H9 (cell line): ENCODE measurements at regions not wholly inside any gene's neighbourhood (a gene's known extent, or its start where the extent isn't known, plus 50 kb on each side); places are given as distances from the start of the nearest gene placed in this dataset.

ENCODE experiments used
- DNase-seq: peaks from one replicate; pipeline ENCODE4 v3.0.0-alpha.2; 2017
- H2AFZ ChIP-seq: one replicate; pipeline ENCODE4 v1.6.1; 2013; ENCODE audit warnings: mild to moderate bottlenecking, low read length, control low read depth, moderate library complexity
- H2AK5ac ChIP-seq: 2 replicates; pipeline ENCODE4 v1.6.1; 2013; ENCODE audit warnings: low read length, control low read depth, mixed read lengths; ENCODE audit not compliant: insufficient read length
- H2BK120ac ChIP-seq: one replicate; pipeline ENCODE4 v1.6.1; 2013; ENCODE audit warnings: low read depth, mild to moderate bottlenecking, low read length, control low read depth, inconsistent platforms; ENCODE audit not compliant: poor library complexity, severe bottlenecking
- H2BK12ac ChIP-seq: 2 replicates; pipeline ENCODE4 v1.6.1; 2013; ENCODE audit warnings: low read length, control low read depth, mixed read lengths, low read depth; ENCODE audit not compliant: insufficient read length
- H2BK15ac ChIP-seq: 2 replicates; pipeline ENCODE4 v1.6.1; 2013; ENCODE audit warnings: low read depth, low read length, control low read depth
- H2BK20ac ChIP-seq: one replicate; pipeline ENCODE4 v1.6.1; 2013; ENCODE audit warnings: low read depth, mild to moderate bottlenecking, low read length, control low read depth, inconsistent platforms; ENCODE audit not compliant: poor library complexity, severe bottlenecking
- H2BK5ac ChIP-seq: 2 replicates; pipeline ENCODE4 v1.6.1; 2013; ENCODE audit warnings: low read length, control low read depth, mixed read lengths; ENCODE audit not compliant: insufficient read length
- H3K14ac ChIP-seq: 2 replicates; pipeline ENCODE4 v1.6.1; 2013; ENCODE audit warnings: low read length, control low read depth; ENCODE audit not compliant: insufficient read depth
- H3K18ac ChIP-seq: 2 replicates; pipeline ENCODE4 v1.6.1; 2013; ENCODE audit warnings: low read depth, mild to moderate bottlenecking, mixed read lengths, low read length, control low read depth; ENCODE audit not compliant: insufficient read length
- H3K23ac ChIP-seq: 2 replicates; pipeline ENCODE4 v1.6.1; 2013; ENCODE audit warnings: low read length, control low read depth, mixed read lengths, low read depth; ENCODE audit not compliant: insufficient read length
- H3K23me2 ChIP-seq: 2 replicates; pipeline ENCODE4 v1.6.1; 2013; ENCODE audit warnings: low read depth, mild to moderate bottlenecking, mixed read lengths, low read length, control low read depth; ENCODE audit not compliant: insufficient read length, poor library complexity, severe bottlenecking
- H3K27ac ChIP-seq: 2 replicates; pipeline ENCODE4 v1.5.1; 2013; ENCODE audit warnings: low read length, control low read depth, mixed read lengths, low read depth; ENCODE audit not compliant: insufficient read length
- H3K27me3 ChIP-seq: 2 replicates; pipeline ENCODE4 v1.6.1; 2013; ENCODE audit warnings: low read length, control low read depth, inconsistent platforms; ENCODE audit not compliant: insufficient read depth
- H3K4ac ChIP-seq: 2 replicates; pipeline ENCODE4 v1.6.1; 2013; ENCODE audit warnings: low read depth, mild to moderate bottlenecking, control low read depth, inconsistent platforms, low read length, moderate library complexity
- H3K4me1 ChIP-seq: 2 replicates; pipeline ENCODE4 v1.6.1; 2013; ENCODE audit warnings: low read length, control low read depth, inconsistent platforms; ENCODE audit not compliant: insufficient read depth
- H3K4me2 ChIP-seq: 2 replicates; pipeline ENCODE4 v1.6.1; 2013; ENCODE audit warnings: low read length, control low read depth, mixed read lengths; ENCODE audit not compliant: insufficient read length, insufficient read depth
- H3K56ac ChIP-seq: 2 replicates; pipeline ENCODE4 v1.6.1; 2013; ENCODE audit warnings: low read depth, mild to moderate bottlenecking, mixed read lengths, low read length, control low read depth; ENCODE audit not compliant: insufficient read length
- H3K79me1 ChIP-seq: 2 replicates; pipeline ENCODE4 v1.6.1; 2013; ENCODE audit warnings: low read depth, mild to moderate bottlenecking, moderate library complexity, low read length, control low read depth, inconsistent platforms; ENCODE audit not compliant: insufficient read depth, poor library complexity, severe bottlenecking
- H3K79me2 ChIP-seq: 2 replicates; pipeline ENCODE4 v1.6.1; 2013; ENCODE audit warnings: low read length, control low read depth, inconsistent platforms; ENCODE audit not compliant: insufficient read depth
- H3K9ac ChIP-seq: 2 replicates; pipeline ENCODE4 v1.6.1; 2013; ENCODE audit warnings: low read length, control low read depth, mixed read lengths; ENCODE audit not compliant: insufficient read length; ENCODE audit errors: extremely low read depth
- H3K9me3 ChIP-seq: one replicate; pipeline ENCODE4 v1.6.1; 2013; ENCODE audit warnings: low read depth, low read length, inconsistent platforms; ENCODE audit not compliant: control insufficient read depth
- H3T11ph ChIP-seq: one replicate; pipeline ENCODE4 v1.6.1; 2013; ENCODE audit warnings: mild to moderate bottlenecking, low read length, control low read depth, inconsistent platforms
- H4K20me1 ChIP-seq: one replicate; pipeline ENCODE4 v1.6.1; 2013; ENCODE audit not compliant: control insufficient read depth, insufficient read length, insufficient read depth
- H4K5ac ChIP-seq: 2 replicates; pipeline ENCODE4 v1.6.1; 2013; ENCODE audit warnings: low read depth, mild to moderate bottlenecking, mixed read lengths, low read length, control low read depth; ENCODE audit not compliant: insufficient read length
- H4K8ac ChIP-seq: replicated peaks from 2 replicates; pipeline ENCODE4 v1.6.1; 2013; ENCODE audit warnings: low read length, control low read depth, mixed read lengths, low read depth; ENCODE audit not compliant: insufficient read length
- H4K91ac ChIP-seq: 2 replicates; pipeline ENCODE4 v1.6.1; 2013; ENCODE audit warnings: low read depth, mild to moderate bottlenecking, moderate library complexity, mixed read lengths, low read length, control low read depth; ENCODE audit not compliant: insufficient read length
- H3K27ac Mint-ChIP-seq, 3 experiments: 2 replicates in 2 of 3; 3 replicates in 1 of 3; pipeline ENCODE4 v1.8.0; 2020 to 2021; ENCODE audit warnings: mixed read lengths in 3 of 3, mild to moderate bottlenecking in 1 of 3, moderate library complexity in 1 of 3
- H3K27me3 Mint-ChIP-seq: 2 replicates; pipeline ENCODE4 v1.8.0; 2021; ENCODE audit warnings: low read depth, mild to moderate bottlenecking, moderate library complexity, mixed read lengths
- H3K36me3 Mint-ChIP-seq, 3 experiments: 2 replicates in 2 of 3; 3 replicates in 1 of 3; pipeline ENCODE4 v1.8.0; 2020 to 2021; ENCODE audit warnings: low read depth in 3 of 3, mixed read lengths in 3 of 3; ENCODE audit not compliant: insufficient read depth in 1 of 3
- H3K4me1 Mint-ChIP-seq, 2 experiments: 2 replicates each; pipeline ENCODE4 v1.8.0; 2020; ENCODE audit warnings: mixed read lengths in 2 of 2
- H3K4me3 Mint-ChIP-seq, 2 experiments: 2 replicates in 1 of 2; 3 replicates in 1 of 2; pipeline ENCODE4 v1.8.0; 2020 to 2021; ENCODE audit warnings: mild to moderate bottlenecking in 2 of 2, mixed read lengths in 2 of 2, moderate library complexity in 1 of 2
- H3K9me3 Mint-ChIP-seq, 2 experiments: 2 replicates in 1 of 2; 3 replicates in 1 of 2; pipeline ENCODE4 v1.8.0; 2020; ENCODE audit warnings: mild to moderate bottlenecking in 2 of 2, mixed read lengths in 2 of 2, moderate library complexity in 1 of 2
- CTCF ChIP-seq: fragments of 200-600 bp; sonication (generic); conservative IDR thresholded peaks from 3 replicates; pipeline ENCODE4 v1.8.0; 2021; ENCODE audit warnings: antibody characterized with exemption, mild to moderate bottlenecking
- WGBS: extraction: QIAGEN DNeasy Blood & Tissue Kit; methylation state at CpG from one replicate; pipeline ENCODE4 v1.1.7; 2013; ENCODE audit warnings: missing lambda C conversion rate, low lambda C conversion rate, mixed read lengths; ENCODE audit not compliant: insufficient read length; ENCODE audit errors: extremely low coverage; 5-methylcytosine and 5-hydroxymethylcytosine counted together

- no peak overlapping the region for H4K5ac ChIP-seq
- Mint-ChIP-seq H3K9me3 (peaks cover 5 to 13% of the 10 kb centered on the region in 2 experiments; a peak in 2 of 5 replicates), H3K36me3 (peaks cover 0 to 13% (median 4%) of the 10 kb centered on the region in 3 experiments; a peak in 3 of 7 replicates), H3K4me3 (no peak overlapping the region), H3K4me1 (peaks cover 9 to 11% of the 10 kb centered on the region in 2 experiments), H3K27me3 (no peaks in the 10 kb centered on the region), H3K27ac (no peak overlapping the region)
- no peaks in the 10 kb centered on the region for H3K79me2 ChIP-seq
- no peak overlapping the region for H2BK20ac ChIP-seq
- H4K20me1 ChIP-seq = no peaks in the 10 kb centered on the region
- H2BK5ac ChIP-seq = no peak overlapping the region
- H3K4me1 ChIP-seq = no peaks in the 10 kb centered on the region
- no peak overlapping the region for H3K14ac ChIP-seq
- no peak overlapping the region for H4K91ac ChIP-seq
- no peak overlapping the region for H3K56ac ChIP-seq
- TF ChIP-seq CTCF = no peak
- no peak overlapping the region for H3K23ac ChIP-seq
- no peaks in the 10 kb centered on the region for H3K23me2 ChIP-seq
- no peak overlapping the region for H4K8ac ChIP-seq
- no peaks in the 10 kb centered on the region for H3K9me3 ChIP-seq
- no peak overlapping the region for H3K4ac ChIP-seq
- no CpG with 5 or more reads among the region's 4 CpGs for WGBS
- no peak overlapping the region for H3K27ac ChIP-seq
- H3K9ac ChIP-seq = no peak overlapping the region
- H3T11ph ChIP-seq = no peak overlapping the region
- no peak overlapping the region for H3K18ac ChIP-seq
- H3K79me1 ChIP-seq = no peaks in the 10 kb centered on the region
- no peaks in the 10 kb centered on the region for H3K27me3 ChIP-seq
- no peak overlapping the region for H2AK5ac ChIP-seq
- no peak overlapping the region for H2BK12ac ChIP-seq
- no peak overlapping the region for H2BK120ac ChIP-seq
- no peak overlapping the region for H3K4me2 ChIP-seq
- no peak overlapping the region for H2AFZ ChIP-seq
- DNase-seq = no peak
- H2BK15ac ChIP-seq = no peak overlapping the region
These were observed 160.3 kb upstream of the SASH1 start for GRCh38 chr6:148182378-148182777.
